ENCODE measurements at regions not wholly inside any gene's neighbourhood (a gene's known extent, or its start where the extent isn't known, plus 50 kb on each side); places are given as distances from the start of the nearest gene placed in this dataset.

DNA sequence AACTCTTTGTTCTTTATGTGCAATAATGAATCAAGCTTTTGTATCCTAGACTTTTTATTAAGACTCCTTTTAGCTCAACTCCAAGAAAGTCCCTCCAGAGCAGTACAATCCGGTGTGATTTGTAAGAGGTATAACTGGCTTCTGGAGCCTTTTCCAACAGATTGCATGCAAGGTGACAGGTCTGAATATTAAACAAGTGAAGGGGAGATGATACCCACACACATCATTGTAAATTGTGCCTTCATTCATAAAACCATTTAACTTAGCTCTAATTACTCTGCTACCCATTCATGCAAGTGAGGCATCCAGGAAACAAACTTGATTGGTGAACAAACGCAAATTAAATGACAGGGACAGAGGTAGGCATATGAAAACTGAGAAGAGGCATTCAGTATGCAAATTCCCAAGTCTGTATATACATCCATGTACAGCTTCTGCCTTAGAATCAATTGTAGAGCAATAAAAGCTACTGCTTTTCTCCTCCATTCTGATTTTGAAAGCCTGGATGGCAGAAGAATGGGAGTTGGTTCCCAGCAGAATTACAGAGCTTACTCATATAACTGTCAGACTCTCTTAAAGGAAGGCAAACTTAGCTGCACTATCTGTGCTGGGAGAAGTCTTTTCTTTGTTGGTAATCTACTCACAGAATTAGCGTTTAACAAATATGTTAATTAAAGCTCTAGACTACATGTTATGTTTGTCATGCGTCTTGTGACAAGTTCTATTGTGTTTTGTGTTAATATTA is 261.0 kb upstream of the CDH6 start:
- DNase-seq = no peak

DNA sequence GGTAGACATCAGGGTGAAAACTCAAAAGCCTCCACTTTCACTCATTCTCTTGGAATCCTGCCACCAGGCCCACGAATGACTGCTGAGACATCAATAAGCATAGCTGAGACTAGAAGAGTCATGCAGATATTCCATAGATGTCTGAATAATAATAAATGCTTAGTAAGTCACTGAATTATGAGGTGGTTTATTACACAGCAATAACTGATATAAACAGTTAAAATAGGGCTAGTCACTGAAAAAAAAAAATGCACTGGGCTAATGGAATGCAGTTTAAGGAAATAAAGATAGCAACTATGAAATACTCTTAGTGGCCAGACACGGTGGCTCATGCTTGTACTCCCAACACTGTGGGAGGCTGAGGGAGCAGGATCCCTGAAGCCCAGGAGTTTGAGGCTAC is 262.8 kb upstream of the CDH6 start:
- no peak for DNase-seq

DNA sequence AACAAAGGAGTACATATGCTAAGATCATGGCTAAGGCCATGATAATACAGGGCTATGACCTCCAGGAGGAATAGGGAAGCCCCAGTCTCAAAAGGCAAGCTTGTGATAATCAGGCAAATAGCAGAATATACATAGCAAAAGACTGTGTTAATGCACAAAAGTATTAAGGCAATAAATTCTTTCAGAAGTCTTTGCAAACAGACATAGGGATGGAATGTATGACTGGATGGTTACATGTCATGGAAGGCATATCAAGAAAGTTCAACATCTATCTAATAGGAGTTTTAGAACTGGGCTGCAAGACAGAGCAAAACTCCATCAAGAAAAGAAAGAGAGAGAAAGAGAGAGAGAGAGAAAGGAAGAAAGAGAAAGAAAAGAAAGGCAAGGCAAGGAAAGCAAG is 264.5 kb upstream of the CDH6 start:
- no peak for DNase-seq

DNA sequence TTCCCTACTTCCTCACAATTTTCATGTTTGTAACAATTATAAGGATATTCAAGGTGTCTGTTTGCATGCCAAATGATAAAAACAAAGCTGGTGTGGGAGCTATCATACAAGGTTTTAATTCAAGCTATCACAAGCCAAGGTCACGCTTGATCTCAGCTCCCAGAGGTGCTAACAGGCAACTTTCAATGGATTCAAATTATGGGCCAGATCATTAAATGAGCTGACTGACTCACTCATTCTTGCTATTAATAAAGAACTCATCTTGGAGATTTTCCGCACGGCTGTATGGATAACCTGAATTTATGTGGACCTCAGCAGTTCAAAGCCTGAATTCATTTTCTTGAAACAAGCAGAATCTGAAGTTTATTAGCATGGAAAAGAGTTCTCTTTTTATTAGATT is 267.3 kb upstream of the CDH6 start:
- DNase-seq = no peak

DNA sequence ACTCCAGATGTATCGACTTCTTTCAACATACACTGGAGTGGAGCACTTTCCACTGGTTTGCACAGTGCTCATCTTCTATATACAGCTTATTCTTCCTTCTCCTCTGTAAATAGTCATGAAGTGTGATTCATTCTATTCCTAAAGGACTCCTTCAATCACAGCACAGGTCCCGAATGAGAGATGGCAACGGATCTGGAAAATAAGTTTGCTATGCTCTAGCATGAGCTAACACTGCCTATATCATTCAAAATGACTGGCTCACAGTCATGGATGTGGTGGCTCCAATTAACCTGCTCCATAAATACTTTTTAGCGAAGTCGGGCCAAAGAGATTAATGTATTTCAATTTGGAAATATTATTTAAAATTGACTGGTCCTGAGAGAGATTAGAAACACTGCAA is 272.1 kb upstream of the CDH6 start:
- DNase-seq = no peak

DNA sequence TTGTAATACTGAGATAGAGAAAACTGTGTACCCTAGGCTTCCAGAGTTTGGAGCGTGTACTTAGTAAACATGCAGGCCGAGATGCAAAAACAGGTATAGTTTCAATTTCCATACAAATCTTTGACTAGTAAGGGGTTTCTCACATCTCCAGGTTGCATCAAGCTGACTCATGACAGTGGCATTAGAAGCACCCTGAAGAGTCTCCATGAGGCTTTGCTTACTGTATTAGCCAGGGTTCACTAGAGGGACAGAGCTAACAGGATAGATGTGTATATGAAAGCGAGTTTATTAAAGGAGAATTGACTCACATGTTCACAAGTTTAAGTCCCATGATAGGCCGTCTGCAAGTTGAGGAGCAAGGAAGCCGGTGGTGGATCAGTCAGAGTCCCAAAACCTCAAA is 275.3 kb upstream of the CDH6 start:
- no peak for DNase-seq

DNA sequence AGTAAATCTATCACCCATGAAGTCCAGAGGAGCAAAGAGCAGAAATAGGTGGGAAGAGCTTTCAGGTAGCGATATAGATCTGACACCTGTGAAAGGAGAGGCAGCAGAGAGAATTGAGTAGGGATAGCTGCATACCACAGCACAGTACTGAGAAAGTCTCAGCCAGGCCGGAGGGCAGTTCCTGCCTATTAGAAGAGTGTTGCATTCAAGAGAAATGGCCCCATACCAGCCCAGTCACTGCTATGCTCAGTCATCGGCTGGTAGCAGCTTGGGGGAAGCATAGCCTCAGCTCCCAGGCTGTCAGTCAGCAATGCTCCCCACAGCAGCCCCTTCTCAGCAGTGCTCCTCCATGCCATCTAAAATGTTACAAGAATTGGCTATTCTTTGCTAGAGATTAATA is 285.1 kb upstream of the CDH6 start:
- DNase-seq = no peak

DNA sequence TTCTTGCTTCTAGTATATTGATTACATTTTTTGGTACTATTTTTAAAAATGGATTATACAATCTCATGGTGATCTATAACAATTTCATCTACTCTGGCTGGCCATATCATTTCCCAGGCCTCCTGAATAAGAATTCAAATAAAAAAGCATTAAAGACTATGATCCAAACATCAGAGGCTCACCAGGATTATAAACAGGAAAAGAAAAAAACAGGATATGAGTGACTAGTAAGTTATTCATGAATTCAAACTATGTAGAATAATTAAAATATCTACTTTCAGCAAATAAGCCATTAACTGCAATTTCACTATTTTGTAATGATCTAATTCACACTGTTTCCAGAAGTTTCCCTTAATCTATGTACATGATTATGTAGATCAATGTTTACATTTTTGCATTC is 293.1 kb upstream of the CDH6 start:
- DNase-seq = no peak

DNA sequence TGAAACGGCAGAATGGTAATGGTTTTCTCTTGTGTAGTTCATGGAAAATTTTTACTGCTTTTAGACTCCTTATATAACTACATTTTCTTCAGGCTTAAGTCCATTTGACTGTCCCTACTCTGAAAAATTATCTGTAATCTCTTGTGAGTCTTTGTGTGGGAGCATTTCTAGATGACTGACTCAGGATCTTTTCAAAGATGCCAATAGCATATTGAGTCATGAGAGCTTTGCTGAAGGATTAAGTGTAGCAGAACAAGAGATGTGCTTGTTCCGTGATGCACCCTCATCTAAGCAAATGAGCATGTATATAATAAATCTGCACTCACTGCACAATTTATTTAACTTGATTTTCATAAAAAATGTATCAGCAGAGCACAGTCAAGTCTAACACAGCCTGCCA is 298.7 kb upstream of the CDH6 start:
- DNase-seq = no peak

DNA sequence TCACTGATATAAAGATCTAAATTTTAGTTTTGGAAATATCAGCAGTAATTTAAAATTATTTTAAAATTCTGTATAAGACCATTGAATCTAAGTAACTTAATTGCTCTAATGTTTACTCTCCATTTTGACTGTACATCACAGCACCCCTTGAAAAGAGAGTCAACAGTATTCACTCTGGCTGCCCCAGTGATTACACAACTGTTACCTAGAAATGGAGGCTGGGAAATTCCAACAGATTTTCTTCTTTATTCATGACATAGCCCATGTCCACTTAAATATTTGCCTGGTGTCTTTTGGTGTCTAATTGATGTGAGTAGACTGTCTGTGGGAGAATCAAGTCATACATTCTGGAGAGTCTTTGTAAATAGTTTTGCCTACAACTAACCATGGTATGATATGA is 301.8 kb upstream of the CDH6 start:
- no peak for DNase-seq

DNA sequence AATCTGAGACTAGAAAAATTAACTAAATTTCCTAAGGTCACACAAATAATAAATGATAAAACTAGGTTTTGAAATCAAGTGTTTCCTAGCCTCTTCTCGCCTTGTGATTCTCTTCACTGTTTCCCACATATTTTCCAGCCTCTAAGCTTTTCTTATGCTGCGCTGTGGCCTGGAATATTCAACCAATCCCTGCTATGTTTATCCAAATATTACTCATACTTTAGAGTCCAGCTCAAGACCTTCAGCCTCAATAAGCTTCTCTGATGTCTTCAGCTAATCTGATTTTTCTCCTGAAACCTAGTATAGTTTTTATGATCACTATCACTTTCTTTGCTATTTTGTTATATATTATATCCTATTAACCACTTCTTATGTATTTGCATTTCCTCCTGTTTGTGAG is 303.1 kb upstream of the CDH6 start:
- DNase-seq = no peak

DNA sequence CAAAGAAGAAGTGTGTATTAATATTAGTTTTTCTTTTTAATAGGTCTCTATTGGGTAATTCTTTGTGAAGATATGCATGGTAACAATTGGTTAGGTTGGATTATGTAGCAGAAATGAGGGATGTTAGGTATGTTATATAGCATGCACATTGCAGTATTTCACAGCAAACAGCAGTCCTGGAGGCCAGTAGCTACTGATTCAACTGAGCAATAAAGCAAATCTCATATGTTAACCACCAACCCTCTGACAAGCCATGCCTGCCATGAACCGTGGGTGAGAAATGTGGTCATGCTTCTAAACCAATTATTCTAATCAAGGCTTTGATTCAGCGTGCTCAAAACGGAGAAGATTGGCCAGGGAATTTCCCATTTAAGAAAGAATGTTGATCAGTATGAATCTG is 313.0 kb upstream of the CDH6 start:
- DNase-seq = no peak

DNA sequence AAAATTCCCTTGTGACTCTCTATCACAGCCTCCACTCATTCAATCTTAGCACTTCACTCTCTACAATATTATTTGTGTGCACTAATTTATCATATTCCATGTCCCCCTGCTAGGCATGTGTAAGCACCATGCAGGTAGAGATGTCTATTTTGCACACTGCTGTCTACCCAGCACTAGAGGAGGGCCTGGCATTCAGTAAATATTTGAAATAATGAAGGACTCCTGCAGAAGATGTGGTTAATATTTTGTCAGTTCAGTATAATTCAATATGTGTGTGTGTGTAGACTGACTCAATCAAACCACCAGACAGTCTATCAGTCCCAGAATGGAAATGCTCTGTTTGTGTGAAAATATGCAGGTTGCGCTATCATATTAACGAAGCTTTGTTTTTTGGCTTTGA is 313.6 kb upstream of the CDH6 start:
- no peak for DNase-seq

DNA sequence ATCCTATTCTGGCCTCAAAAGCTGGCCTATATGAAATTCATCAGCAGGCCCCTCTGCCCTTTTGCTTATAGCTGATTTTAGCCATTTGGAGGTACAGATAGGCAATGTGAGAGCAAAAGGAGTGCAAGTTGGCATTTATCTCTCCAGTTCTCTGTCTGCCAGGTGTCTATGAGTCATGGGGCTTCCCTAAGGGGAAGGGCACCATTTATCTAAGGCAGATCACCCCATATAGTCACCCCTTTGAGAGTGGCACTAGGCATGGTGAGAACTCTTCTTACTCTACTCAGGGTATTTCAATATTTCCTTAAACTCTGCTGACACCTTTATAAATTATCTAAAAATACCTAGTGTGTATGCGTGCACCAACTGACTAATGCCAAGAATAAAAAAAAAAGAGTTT is 314.7 kb upstream of the CDH6 start:
- no peak for DNase-seq

DNA sequence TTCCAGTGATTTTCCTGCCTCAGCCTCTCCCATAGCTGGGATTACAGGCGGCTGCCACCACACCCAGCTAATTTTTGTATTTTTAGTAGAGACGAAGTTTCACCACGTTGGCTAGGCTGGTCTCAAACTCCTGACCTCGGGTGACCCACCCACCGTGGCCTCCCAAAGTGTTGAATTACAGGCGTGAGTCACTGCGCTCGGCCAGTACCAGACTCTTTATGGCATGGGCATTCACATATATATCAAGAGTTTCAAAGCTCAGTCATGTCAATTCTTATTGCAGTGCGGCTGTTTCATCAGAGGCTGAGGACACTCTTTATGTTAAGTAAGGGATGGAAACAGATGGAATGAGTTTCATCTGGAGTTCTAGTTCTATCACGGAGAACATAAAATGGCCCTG is 315.2 kb upstream of the CDH6 start:
- no peak for DNase-seq

DNA sequence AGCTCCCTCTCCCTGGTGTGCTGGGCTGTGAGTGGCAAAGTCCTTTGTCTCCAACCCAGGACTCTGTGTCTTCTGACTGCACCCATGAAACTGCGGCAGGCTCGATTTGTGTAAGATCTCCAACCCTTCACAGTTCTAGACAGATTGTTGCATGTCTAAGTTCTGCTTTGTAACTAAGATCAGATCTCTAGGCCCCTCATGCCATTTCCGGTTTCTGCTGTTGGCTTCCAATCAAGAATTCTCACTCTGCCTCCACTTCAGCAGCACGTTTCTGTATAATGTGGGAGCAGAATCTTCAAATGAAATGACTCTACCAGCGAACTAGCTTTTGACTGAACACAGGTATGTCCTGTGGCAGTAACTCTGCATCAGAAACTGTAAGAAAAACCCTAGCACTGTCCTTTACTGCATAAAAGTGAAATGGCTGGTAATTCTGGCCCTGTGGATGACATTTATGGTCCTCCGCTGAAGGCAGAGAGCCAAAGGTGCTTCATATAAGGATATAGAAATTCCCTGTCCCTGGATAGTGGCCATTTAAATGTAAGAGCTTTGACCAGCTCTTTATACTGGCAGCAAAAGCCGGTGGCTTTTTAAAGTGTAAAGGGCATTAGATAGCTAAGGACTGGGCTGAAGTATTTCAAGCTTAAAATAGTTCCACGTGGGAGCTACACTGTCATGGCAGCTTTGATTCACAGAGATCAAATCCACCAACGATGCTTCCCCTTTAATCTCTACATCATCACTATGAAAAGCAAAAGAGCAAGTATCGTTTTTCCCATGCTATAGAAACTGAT is 319.0 kb upstream of the CDH6 start:
- no peak for DNase-seq

DNA sequence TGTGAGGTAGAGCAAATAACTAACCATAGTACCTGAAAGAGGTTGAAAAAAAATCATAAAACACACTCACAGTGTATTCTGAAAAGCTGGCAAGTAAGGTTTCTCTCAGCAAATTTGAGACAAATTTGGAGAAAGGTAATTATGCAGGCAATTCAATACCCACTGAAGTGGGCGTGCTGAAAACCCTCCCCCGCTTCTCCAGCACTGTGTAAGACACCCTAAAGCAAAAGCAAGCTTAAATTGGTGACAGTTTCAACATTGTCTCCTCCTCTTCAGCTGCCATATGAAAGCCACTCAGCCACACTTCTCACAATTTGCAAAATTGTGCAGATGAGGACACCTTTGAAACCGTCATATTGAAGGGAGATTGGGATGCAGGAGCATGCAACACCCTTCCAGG is 322.3 kb upstream of the CDH6 start:
- DNase-seq = no peak

DNA sequence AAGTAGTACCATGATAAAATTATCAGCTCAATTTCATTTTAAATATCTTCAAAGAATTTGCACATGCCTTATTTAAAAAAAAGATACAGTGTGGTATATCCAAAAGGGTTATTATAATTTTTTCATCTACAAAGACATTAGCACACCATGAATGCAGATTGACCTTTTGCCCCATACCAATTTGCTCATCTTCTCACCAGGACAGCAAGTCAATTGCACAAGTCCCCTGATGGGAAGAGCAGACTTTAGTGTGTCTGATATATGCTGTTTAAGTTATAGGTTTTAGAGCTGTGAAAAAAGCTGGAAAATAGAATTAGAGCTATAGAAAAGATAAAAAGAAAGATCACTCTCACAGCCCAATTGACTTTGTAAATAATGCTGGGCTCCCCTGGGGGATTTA is 325.8 kb upstream of the CDH6 start:
- DNase-seq = no peak

DNA sequence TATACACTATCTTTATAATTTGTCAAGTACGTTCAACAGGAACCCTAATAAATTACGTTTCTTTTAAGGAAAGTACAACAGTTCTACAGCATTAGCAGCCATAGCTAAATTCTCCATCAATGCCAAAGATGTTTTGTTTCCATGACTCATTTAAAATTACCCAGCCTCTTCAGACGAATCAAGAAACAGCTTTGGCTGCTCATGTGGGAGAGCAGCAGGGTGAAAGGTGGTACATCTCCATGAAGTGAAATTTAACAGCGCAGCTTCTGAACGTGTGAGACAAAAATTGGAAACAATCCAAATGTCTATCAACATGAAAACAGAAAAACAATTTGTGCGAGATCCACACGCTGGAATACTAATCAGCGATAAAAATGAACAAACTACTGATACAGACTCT is 327.3 kb upstream of the CDH6 start:
- DNase-seq = no peak

DNA sequence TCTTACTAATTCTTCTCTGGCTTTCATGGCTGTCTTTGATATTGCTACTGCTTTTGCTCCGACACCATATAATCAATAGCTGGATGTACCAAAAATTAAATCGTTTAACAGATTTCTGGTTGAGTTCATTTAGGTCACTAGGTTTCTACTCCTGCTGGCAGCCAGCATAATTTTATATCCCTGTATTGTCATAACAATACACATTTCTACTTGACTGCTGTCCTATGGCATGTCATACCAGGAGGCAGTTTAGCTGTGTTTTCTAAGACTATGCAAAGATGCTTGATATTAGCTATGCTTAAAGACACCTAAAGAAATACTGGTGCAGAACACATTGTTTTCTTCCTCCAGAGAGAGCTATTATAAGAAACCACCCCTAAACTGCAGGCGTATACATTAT is 337.2 kb upstream of the CDH6 start:
- no peak for DNase-seq

DNA sequence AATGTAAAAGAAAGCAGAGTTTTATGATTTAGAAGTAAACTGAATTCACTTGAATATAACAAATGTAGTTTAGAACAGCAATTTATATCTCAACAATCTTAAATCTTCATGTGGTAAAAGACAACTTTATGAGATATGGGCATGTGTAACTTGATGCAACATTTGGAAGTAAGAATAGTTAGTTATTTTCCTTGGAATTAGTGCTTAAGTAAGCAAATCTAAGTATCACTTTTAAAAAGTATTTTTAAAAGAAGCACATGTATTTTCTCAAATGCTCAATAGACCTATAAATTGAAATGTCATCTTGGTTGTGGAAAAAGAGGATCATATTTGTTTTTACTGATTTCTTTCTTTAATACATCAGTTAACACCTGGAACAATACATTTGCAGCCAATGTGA is 340.3 kb upstream of the CDH6 start:
- no peak for DNase-seq

DNA sequence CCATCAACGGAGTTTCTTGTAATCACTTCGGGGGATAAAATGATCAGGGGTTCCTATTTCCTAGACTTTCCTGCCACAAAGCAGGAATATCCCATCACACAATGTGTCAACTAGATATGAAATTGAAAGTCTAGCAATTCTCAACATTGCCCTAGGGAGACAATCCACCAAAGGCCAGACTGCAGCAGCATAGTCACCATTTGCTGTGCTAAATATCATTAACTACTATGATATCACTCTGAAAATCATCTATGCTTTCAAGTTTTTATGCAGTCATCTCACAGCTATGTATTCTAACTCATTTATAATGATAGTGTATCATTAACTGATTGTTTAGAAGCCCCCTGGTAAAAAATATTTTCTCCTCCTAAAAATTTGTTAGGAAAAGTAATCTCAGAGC is 342.6 kb upstream of the CDH6 start:
- DNase-seq = no peak

DNA sequence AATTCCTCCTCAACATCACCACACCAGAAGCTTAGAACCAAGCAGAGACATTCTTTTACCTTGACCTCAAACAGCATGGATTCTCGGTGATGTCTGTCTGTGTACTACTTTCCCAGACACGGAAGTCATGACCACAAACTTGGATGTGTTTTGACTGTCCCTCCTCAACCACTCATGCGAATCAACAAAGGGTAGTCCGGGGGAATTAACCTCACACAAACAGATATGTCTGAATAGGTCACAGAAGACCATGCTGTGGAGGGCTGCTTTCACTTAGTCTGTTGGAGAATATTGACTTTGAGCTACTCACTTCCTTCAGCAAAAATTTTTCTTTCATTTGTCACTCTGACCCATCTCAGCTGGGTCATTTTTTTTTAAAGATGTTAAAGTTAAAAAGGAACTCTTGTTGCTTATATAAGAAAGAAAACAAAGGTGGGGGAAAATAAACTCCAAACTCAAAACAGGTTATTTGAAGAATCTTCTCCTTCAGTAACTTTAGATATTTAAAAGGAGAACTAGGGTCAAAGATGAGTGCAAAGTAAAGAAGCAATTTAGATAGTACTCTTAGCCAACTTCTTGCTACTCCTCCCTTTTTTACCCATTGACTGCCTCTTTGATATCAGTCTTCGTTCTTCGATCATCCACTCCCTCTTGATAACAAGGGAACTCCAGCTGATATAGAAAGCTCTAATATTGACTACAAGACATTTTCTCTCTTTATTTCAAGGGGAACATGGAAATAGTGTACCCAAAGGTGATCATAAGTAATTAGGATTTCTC is 343.4 kb upstream of the CDH6 start:
- DNase-seq = no peak

DNA sequence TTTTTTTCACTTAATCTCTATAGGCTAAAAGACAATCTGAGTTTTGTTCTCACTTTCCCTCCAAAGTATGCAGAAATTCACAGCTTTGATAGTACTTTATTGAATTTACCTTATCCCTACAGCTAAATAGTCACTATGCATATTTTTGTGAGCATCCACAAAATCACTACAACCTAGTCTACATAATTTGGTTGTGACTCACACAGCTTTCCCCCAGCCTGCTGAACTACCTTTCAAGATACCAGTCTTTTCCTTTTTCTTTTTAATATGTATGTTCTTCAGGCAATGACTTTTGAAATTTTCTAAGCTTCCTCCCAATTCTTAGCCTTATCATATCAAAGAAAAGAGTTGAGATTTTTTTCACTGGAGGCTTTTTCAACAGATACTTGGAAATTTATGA is 347.3 kb upstream of the CDH6 start:
- DNase-seq = no peak
